Left lung (tissue), 4 donors: ENCODE measurements at regions not wholly inside any gene's neighbourhood (a gene's known extent, or its start where the extent isn't known, plus 50 kb on each side); places are given as distances from the start of the nearest gene placed in this dataset.

ENCODE experiments used
- ATAC-seq: fragments of 200-7000 bp; cut with Tn5 transposase; one replicate; pipeline ENCODE4 v1.9.1; 2020; ENCODE audit warnings: moderate library complexity
- DNase-seq, 4 donors: peaks; one replicate each; pipeline ENCODE4 v3.0.0-alpha.2; 2013 to 2020
- H3K27ac ChIP-seq, 2 donors: fragments of 200-600 bp; sonication (generic) in 1 of 2; one replicate each; pipeline versions ENCODE4 v1.5.0 to v1.8.0; 2020 to 2021
- H3K27me3 ChIP-seq, 2 donors: fragments of 200-600 bp; sonication (generic) in 1 of 2; one replicate each; pipeline versions ENCODE4 v1.5.0 to v1.8.0; 2020 to 2021
- H3K36me3 ChIP-seq, 2 donors: fragments of 200-600 bp; sonication (generic) in 1 of 2; one replicate each; pipeline versions ENCODE4 v1.5.0 to v1.8.0; 2020 to 2021
- H3K4me1 ChIP-seq, 2 donors: fragments of 200-600 bp; one replicate each; pipeline ENCODE4 v1.8.0; 2021
- H3K4me3 ChIP-seq, 2 donors: fragments of 200-600 bp; sonication (generic) in 1 of 2; one replicate each; pipeline versions ENCODE4 v1.5.0 to v1.8.0; 2020 to 2021; ENCODE audit warnings: mild to moderate bottlenecking in 1 of 2
- H3K9me3 ChIP-seq, 2 donors: fragments of 200-600 bp; sonication (generic) in 1 of 2; one replicate each; pipeline versions ENCODE4 v1.5.0 to v1.8.0; 2020 to 2021
- CTCF ChIP-seq, 2 donors: fragments of 200-600 bp; sonication (generic) in 1 of 2; IDR thresholded peaks; one replicate each; pipeline versions ENCODE4 v1.5.0 to v1.8.0; 2021; ENCODE audit warnings: antibody characterized with exemption in 2 of 2
- intact Hi-C, 2 donors: fragments of 100-400 bp; cut with DNase I; formaldehyde crosslinking; loops; one replicate each; pipeline versions ENCODE4 v1.11.2 to v1.14.2; 2022
- donor health status: DM: no; HTN: yes; CAD: no.
- donor health status: DM: no; HTN: no; CAD: no.

DNA sequence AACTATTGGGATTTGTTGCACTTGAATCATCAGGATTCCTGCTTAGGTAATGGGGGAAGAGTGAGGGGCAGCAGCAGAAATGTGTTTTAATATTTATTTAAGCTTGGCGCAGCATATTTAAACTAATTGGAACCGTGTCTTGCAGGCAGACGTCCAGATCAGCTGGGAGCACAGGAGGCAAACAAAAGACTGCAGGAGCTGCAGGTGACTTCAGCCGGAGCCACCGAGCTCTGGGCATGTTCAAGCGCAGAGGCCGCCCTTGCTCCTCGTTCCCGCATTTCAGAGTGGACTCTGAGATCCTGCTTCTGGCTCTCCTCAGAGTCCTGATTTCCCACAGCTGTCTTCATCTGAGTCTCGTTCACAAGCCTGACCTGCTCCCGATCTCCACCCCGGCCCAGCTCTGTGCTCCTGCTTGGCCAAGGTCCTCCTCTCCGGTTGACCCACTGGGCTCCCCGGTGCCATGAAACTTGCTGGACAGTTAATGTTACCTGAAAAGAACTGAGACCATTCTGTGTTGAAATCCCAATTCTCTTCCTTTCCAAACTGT is 475.5 kb downstream of the SOX11 start:
- Histone ChIP-seq H3K4me3 (no peak overlapping the region), H3K4me1 (no peaks in the 10 kb centered on the region), H3K27me3 (no peaks in the 10 kb centered on the region), H3K27ac (no peak overlapping the region), H3K36me3 (no peaks in the 10 kb centered on the region), H3K9me3 (no peaks in the 10 kb centered on the region)
- intact Hi-C loops: no loop called here
- ATAC-seq: no peak
- peak in 1 of 4 donors; percentile 63 for DNase-seq
- no peak for TF ChIP-seq CTCF (IDR thresholded peaks at IDR 0.05)

GRCh38 chr2:6168485-6168884 is 476.3 kb downstream of the SOX11 start:
- intact Hi-C loops: no loop called here
- Histone ChIP-seq H3K4me3 (no peak overlapping the region), H3K27ac (no peak overlapping the region), H3K36me3 (no peaks in the 10 kb centered on the region), H3K27me3 (no peaks in the 10 kb centered on the region), H3K4me1 (no peaks in the 10 kb centered on the region), H3K9me3 (peaks cover 0 to 4% of the 10 kb centered on the region in 2 donors)
- TF ChIP-seq CTCF (IDR thresholded peaks at IDR 0.05): no peak
- no peak for ATAC-seq
- DNase-seq: no peak

DNA sequence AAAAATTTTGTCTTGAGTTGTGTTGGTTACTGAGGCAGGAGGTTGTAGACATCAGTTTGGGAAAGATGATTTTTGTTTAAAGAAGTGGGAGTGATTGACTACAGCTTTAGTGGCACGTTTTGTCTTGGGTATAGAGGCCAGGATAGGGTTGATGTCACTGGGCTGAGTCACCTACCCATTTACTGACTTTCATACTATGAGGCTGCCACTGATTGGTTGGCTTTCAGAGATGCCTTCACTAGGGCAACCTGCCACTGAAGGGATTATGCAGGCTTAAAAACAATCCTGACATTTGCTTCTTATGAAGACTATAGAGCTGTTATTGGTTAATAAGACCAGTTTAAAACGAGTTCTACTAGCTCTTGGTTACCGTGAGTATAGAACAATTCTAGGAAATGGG is 479.1 kb downstream of the SOX11 start:
- DNase-seq (no peak), ATAC-seq (no peak)
- intact Hi-C loops: no loop called here
- no peak overlapping the region for H3K27ac ChIP-seq
- no peak overlapping the region for H3K4me3 ChIP-seq
- TF ChIP-seq CTCF (IDR thresholded peaks at IDR 0.05): no peak
- peaks cover 0 to 10% of the 10 kb centered on the region in 2 donors for H3K9me3 ChIP-seq
- no peaks in the 10 kb centered on the region for H3K36me3 ChIP-seq
- H3K4me1 ChIP-seq: no peaks in the 10 kb centered on the region
- no peaks in the 10 kb centered on the region for H3K27me3 ChIP-seq

GRCh38 chr2:6177811-6178210 is 485.6 kb downstream of the SOX11 start:
- intact Hi-C loops: no loop called here
- peaks cover 0 to 10% of the 10 kb centered on the region in 2 donors for H3K9me3 ChIP-seq

GRCh38 chr2:6181525-6181924 is 489.3 kb downstream of the SOX11 start:
- no peak overlapping the region for H3K27ac ChIP-seq
- DNase-seq (peak in 2 of 4 donors; percentile 80 to 88), ATAC-seq (no peak)
- no peaks in the 10 kb centered on the region for H3K4me1 ChIP-seq
- H3K9me3 ChIP-seq: no peaks in the 10 kb centered on the region
- H3K36me3 ChIP-seq: no peaks in the 10 kb centered on the region
- intact Hi-C loops: no loop called here
- no peaks in the 10 kb centered on the region for H3K27me3 ChIP-seq
- no peak overlapping the region for H3K4me3 ChIP-seq
- no peak for TF ChIP-seq CTCF (IDR thresholded peaks at IDR 0.05)

More at GRCh38 chr2:6177811-6178210, 485.6 kb downstream of the SOX11 start:
- no peaks in the 10 kb centered on the region for H3K4me1 ChIP-seq
- ATAC-seq: no peak
- H3K36me3 ChIP-seq: no peaks in the 10 kb centered on the region
- TF ChIP-seq CTCF (IDR thresholded peaks at IDR 0.05): no peak
- H3K27me3 ChIP-seq: no peaks in the 10 kb centered on the region
- no peak overlapping the region for H3K27ac ChIP-seq
- DNase-seq: no peak
- H3K4me3 ChIP-seq: no peak overlapping the region
